SW480 (cell line): ENCODE measurements at regions not wholly inside any gene's neighbourhood (a gene's known extent, or its start where the extent isn't known, plus 50 kb on each side); places are given as distances from the start of the nearest gene placed in this dataset.

Experiments used
- DNase-seq: peaks from one replicate; pipeline ENCODE4 v3.0.0-alpha.2; 2016; ENCODE audit warnings: low spot score

DNA sequence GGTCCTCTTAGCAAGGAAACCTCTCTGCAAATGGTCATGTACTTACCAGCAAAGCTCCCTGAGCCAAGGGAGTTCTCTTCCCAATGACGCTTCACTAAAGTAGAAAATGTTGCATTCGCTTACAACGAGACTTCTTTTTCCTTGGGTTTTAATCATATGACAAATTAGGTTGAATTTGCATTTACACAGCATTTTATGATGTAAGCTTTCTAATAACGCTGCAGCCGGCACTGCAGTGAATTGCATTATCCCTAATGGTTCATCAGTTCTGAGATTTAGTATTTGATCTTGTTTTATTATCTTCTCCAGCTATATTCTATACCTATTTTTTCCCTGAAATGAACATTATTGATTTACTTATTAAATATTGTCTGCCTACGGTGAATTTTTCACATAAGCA is 339.3 kb upstream of the PFKP start:
- DNase-seq, result no peak

DNA sequence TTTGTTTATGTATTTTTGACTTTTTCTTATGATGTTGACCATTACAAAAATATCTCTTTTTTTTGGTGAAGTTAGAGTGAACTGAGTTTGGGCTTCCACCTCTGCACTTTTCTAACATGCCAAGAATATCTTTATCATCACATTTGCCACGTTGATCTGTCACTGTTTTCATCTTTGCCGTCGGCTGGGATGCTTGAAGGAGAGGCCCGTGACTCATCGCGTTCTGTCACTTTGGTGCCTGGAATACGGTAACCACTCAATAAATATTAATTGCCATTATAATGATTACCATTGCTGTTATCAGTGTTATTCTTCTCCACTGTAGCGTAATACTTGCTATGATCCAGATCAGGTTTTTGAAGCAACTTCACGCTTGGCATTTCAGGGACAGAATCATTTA is 350.8 kb upstream of the PFKP start:
- DNase-seq, result no peak

DNA sequence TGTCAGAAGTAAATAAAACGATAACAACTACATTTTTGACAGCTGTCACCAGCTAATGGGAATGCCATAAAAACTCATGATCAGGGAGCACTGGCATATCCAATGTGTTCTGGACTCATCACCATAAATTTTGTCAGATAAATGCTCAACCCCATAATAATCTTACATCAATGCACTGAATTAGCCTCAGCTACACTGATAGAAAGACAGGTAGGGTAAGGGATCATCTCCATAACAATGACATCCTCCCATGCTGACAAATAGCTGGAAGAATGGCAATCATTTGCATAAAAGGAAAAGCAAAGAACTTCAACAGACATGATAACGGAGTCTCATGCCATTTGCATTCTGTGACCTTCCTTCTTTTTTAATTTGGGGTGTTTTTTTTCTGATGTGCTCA is 352.8 kb upstream of the PFKP start:
- no peak for DNase-seq

DNA sequence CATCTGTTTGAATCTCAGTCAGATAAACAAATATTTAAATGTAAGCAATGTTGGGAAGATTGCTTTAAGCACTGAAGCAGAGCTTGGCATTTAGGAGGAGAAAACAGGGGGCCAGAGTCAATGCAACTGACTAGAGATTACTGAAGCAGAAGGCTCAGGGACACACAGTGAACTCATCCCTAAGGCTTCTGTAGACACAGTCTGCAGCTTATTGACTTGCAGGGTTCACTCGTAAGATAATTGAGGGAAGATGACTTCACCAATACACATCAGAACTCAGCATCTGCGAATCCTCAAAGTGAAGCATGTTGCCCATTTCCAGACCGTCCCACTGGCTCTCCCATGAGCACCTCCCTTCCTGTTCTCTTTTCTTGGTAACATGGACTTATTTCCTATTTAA is 363.4 kb upstream of the PFKP start:
- DNase-seq, result no peak

DNA sequence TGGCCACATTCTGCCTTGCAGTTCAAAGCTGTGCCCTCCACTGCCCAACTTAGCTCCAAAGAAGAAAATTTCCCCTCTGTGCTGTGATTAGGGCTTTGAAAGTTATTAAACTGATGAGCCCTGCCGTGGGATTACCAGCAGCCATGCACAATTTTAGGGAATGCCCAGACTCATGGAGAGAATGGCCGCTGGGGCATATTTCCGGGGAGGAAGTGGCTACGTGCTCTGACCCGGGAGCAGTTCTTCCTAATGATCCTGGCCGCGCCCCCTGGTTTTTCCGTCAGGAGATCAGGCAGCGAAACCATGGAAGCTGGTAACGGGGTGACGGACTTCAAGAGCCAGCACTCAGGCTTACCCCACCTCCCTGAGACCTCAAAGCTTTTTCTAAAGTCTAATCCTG is 365.5 kb upstream of the PFKP start:
- no peak for DNase-seq

DNA sequence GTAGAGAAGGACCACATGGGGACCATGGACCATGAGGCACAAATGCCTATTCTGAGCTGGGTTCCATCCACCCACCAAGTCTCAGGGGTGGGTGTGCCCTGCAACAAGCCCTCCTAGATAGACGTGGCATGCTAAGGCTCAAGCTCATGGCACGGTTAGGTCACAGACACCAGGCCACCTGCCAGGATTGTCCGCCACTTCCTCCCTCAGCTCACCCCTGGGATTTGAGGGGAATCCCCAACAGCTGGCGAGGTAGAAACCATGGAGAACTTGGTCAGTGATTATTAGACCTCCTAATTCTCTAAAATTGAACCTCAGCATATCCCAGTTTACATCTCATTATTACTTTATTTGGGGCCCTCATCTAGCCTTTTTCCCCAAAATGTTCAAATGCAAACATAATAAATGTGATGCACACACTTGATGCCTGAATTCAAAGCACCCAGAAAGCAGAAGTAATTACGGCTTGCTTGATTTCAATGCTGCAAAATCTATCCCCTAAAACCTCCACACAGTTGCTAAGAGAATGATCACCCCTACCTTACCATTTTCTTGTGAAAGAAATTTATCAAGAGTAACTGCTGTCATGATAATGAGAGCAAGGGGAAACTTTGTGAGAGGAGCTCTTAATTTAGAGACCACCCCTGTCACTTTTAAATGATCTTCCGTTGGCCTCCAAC is 366.6 kb upstream of the PFKP start:
- DNase-seq, result no peak

DNA sequence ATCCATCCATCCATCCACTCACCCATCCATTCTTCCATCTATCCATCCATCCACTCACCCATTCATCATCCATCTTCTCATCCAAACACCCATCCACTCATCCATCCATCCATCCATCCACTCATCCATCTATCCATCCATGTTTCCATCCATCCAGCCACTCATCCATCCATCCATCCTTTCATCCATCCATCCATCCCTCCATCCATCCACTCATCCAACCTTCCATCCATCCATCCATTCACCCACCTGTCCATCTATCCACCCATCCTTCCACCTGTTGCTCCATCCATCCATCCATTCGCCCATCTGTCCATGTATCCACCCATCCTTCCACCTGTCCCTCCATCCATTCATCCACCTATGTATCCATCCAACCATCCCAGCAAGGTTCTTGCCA is 378.4 kb upstream of the PFKP start:
- no peak for DNase-seq

DNA sequence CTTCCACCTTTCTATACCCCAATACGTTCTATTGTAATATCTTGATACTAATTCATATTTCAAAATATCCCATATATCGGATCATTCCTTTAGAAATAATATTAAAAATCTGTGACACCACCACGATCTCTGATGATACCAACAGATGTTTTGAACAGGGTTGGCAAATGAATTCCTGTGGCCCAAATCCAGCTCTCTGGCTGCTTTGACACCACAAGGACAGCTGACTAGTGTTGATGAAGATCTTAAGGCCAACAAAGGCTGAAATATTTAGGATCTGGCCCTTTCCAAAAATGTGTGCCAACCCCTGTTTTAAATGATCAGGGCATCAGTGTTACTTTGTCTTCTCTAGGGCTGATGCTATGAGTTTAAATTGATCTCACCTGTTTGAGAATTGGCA is 380.7 kb upstream of the PFKP start:
- no peak for DNase-seq

DNA sequence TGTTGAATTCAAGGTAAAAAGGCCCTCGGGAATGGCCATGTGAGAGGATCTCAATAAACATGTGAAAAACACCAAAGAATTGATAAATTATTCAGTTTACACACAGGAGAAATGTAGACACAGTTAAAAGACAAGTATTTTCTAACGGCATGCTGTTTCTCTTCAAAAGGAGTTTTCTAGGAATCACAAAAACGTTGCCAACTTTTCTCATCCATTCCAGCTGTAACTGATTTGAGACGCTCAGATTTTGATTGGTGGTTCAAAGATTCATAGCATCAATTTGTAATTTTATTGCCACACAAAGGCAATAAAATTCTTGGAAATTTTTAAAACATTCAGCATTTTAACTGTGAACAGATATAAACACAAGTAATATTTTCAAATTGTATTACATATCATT is 384.9 kb upstream of the PFKP start:
- DNase-seq, result no peak

DNA sequence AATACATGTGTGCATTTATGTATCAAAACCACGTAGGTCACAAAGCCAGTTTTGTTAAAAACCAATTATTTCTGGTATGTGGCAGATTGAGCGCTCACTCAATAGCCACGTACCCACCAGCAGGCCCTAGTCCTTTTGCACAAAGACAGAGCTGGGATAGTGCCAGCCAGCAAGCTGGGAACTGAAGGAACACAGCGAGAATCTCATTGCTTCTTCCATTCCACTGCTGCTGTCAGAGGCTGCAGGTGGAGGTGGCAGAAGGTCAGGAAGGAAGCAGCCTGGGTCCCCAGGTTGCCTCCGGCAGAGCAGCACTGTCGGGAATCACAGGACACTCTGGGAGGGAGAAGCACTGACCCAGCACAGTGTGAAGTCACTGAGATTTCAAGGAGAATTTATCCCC is 385.5 kb upstream of the PFKP start:
- DNase-seq, result no peak

DNA sequence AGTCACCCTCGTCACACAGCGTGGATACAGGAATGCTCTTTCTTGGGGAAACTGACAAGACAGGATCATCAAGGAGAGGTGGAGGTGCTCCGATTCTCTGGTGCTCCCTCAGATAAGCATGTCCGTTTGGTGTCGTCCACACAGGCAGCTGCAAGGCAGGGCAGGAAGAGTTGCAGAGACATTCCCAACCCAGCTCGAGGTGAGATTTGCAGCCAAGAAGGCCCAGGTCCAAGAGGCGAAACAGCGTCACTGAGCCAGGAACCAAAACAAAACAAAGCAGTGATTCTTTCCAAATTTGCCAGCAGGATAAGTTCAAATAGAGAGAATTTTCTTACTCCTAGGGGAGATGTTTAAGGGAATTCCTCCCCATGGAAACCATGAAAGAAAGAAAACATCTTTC is 386.5 kb upstream of the PFKP start:
- no peak for DNase-seq

DNA sequence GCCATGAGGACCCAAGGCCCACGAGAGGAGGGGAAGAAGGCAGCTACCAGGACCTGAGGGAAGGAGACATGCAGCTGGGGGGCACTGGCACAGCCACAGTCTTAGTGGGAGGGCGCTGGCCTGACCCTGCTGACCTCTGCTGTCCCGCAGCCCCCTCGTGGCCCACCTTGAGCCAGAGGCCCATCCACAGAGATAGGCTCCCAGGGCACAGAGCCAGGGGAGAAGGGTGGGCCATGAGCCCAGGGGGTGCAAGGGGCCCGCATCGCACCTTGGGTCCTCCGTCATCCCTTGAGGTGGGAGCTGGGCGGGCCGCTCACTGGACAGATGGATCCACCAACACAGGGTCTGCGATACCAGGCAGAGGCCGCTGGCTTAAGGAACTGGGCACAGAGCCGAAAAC is 387.7 kb upstream of the PFKP start:
- no peak for DNase-seq

DNA sequence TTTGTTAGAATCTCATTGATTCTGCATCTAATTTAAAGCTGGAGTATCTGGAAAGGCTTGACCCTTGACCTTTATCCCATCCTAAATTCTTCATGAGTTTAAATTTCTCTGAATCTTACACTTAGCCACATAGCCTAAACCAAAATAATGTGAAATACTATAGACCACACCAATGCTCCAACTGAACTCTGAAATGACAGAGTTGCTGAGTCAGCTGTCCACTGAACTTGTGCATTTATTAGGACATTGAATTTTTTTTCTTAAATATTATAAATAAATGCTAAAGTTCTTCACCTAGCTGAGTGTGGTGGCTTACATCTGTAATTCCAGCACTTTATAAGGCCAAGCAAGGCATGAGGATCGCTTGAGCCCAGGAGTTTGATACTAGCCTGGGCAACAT is 390.9 kb upstream of the PFKP start:
- no peak for DNase-seq

DNA sequence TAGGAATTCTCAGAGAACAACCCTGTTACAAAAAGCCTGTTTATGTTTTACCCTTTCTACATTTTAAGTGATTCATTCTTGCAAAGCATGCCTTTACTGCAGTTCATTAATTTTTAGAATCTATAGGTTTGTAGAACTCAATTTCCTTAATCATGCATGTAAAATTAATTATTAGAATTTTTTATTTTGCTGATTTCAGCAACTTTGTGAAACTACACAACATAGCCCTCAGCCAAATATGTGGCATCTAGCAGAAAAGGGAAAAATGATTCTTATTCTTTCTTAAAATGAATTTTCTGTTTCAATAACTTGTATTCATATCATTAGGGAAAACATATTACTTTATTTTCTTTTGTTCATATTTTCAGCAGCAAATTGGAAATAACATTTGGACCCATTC is 392.9 kb upstream of the PFKP start:
- DNase-seq, result no peak

DNA sequence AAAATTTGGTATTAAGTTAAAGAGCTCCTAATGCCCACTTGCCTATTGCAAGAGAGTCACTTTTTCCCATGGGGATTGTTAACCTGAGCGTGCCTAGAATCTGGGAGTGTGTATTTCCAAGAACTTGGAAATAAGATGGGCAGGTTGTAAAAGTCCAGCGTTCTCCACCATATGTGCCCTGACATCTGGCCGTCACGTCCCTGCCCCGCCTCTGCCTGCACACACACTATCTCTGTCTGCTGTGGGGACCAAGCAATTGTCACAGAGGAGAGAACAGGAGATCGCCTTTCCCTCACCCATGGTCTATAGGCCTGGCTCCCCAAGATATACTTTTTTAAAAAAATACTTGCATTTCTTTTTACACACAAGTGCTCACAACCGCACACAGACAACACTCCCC is 396.5 kb upstream of the PFKP start:
- DNase-seq, result no peak

DNA sequence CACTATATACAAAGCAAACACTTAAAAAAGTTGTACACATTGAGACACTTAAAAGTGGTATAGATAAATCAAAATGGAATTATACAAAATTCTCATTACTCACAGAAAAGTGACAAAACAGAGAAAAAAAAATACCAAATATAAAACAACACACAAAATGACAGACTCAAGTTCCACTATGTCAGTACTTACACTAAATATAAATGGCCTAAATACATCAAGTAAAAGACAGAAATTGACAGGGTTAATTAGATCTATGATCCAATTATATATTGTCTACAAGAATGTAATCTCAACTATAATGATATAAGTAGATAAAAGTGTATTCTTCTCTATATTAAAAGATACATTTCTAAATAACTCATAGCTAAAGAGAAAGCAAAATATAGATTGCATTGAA is 401.6 kb upstream of the PFKP start:
- DNase-seq, result no peak

DNA sequence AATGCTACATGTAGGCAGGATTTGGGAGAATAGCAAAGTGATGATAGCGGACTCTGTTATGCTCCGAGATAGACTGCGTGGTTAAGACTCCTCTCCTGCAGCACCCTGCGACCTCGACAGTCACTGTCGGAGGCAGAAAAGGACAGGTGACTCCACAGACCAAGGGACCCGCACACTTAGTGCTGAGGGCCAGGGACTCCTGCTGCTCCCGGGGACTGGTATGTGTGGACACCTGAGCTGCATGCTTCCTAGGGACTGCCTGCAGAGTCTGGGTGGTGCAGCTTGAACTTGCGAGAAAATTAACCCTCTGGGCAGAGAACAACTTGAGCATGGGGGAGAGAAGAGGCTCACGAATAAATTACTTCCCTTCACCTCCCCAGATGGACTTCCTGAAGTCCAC is 407.1 kb upstream of the PFKP start:
- DNase-seq, result no peak

DNA sequence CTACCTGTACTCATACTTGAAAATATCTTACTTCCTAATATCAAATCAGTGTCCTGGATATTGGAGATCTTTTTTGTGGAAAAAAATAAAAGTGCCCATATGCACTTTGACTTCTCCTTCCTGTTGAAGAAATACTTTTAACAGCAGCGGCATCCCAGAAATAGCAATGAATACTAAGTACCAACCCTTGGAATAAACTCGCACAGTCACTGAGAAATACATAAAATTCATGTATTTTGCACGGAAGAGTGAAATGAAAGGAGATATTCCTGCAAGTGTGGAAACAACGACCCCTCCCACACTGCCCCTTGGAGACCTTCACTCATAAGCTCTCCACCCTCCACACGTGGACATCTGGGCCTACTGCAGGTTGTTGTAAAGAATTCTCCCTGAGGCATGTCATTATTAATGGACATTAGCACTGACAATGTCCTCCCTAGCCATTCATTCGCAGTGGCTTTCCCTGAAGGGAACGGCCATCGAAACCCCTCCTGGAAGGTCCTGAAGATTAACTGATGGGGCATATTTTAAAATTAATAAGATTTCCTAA is 407.6 kb upstream of the PFKP start:
- no peak for DNase-seq

DNA sequence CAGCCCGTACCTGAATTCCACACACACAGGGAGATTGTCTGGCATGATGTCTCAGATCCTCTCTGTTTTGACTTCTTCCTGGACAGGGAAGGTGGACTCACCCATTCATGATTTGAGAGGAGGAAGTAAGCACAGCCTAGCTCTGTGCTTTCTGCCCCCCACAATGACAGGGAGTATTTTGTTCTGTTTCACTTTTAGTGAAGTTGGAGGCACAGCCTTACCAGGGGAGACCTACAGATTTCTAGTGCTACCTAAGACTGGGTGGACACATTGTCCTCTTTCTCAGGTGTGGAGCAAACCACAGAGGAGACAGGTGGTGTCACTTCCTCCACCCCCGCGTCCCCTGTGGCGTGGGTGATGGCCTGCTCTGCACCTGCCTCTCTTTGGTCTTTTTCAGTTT is 408.6 kb upstream of the PFKP start:
- no peak for DNase-seq

DNA sequence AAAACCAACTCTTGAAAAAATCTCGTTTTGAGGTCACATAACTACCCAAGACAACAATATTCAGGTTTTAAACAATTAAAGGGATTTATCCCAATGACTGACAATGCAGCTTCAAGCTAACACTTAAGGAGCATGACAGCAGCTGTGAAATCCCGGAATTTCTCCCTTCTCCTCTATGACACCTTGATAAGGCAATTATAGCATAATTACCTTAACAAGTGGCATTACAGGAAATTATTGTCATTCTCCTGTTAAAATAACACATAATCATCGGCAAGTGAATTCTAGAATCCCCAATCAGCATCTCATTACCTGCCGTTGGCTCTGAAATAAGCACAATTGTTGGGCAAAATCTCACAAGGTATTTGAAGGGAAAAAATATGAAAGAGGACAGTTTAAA is 417.0 kb upstream of the PFKP start:
- no peak for DNase-seq

DNA sequence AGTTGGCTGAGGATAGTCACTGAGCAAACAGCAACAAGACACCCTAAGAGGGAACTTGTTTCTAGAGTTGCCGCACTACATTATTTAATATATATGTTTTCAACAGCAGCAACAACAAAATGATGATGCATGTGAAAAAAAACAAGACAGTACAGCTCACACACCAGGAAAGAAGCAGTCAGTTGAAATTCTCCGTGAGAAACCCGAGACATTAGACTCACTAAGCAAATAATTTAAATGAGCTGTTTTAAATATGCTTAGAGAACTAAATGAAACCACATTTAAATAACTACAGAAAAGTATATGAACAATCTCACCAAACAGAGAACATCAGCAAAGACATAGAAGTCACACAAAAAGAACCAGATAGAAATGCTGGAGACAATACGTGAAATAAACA is 426.3 kb upstream of the PFKP start:
- DNase-seq, result no peak

DNA sequence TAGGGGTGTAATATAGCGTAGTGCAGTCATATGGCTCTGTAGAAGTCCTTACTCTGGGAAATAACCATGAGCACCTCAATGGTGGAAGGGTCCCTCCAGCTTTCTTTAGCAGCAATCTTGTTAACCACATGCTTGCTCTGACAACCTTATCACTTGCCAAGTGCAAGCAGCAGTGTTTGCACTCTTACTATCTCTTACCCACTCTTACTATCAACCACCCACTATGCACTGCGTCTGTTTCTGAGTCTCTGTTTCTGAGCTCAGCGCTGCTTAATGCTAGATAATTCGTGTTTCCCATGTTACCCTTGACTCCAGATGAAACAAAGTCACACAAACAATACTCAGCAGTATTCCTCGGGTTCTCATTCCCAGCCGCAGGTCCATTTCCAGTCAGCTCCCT is 433.7 kb upstream of the PFKP start:
- no peak for DNase-seq

DNA sequence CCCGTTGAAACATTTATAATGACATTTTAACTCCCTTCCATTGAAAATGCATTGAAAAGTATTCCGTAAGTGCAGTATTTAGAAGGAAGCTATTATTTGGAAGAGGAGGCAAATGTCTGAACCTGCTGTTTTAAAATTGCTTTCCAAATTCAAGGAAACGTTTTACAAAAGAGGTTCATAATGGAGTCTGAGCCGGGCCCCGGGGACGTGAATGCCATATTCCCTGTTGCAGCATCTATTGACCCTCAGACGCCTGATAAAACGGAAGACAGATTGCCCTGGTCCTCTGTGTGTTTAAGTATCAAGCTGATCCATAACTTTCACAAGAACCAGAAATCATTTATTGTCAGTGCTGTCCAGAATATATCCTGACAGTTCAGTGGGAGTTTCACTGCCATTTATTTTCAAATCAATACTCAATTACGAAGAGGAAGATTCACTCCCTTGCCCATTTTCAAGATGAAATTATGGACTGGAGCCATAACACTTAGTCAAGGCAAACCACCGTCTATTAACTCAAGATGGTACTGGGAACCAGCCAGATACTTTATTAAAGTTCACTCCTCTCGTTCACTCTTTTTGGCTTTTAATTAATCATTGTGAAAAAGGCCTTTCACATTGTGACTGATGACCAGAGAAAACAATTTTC is 435.7 kb upstream of the PFKP start:
- DNase-seq, result no peak

DNA sequence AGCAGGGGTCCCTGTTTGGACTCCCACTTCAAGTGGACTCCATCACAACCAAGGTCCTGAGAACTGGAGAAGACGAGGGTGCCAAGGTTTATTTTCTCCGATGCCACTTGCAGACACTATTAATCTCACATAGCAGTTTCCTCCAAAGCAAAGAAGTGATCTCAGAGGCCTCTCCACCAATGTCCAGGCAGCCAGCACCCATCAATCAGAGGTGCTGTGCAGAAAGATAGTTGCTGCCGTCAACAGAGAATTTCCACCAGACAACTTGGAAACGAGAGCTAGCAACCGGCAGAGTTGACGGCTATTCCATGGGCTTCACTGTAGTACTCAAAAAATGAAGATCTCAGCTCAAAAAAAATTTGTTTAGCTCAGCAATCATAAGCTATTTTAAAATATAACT is 438.6 kb upstream of the PFKP start:
- DNase-seq, result no peak
